ENCODE measurements at regions not wholly inside any gene's neighbourhood (a gene's known extent, or its start where the extent isn't known, plus 50 kb on each side); places are given as distances from the start of the nearest gene placed in this dataset.
"Not testable (repeated sequence)": the region's sequence is repeated elsewhere in the genome, so short reads cannot be mapped to it uniquely, and the experiment has no call there.

DNA sequence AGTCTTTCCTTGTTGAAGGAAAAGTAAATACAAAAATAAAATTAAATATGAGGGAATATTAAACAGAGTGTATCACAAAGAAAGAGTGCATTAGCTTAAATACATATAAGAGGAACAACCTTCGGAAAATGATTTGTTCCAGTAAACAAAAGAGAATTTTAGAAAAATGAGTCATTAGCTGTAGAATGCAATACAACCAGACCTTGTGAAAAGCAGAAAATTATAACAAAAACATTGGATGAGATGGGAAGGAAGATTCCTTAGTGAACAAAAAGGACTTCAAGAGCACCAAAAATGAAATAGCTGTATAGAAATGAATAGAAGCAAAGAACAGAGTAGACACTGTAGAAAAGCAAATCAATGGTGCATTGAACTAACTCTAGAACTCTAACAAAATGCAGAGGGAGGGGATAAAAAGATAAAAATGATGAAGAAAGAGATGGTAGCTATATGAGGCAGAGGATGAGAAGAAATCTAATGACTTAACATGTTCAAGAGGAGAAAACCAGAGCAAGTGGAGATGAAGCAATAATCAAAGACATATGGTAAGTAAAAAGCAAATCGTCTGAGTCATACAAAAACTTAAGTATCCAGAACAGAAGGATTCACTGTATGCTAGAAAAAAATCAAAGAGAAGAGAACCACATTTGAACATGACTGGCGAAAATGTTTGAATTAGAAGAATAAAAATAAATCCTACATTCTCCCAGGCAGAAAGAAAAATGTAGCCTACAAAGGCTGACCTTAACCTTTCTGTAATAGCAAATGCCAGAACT is 190.5 kb downstream of the TMEM26 start:
- DNase-seq: no peak

DNA sequence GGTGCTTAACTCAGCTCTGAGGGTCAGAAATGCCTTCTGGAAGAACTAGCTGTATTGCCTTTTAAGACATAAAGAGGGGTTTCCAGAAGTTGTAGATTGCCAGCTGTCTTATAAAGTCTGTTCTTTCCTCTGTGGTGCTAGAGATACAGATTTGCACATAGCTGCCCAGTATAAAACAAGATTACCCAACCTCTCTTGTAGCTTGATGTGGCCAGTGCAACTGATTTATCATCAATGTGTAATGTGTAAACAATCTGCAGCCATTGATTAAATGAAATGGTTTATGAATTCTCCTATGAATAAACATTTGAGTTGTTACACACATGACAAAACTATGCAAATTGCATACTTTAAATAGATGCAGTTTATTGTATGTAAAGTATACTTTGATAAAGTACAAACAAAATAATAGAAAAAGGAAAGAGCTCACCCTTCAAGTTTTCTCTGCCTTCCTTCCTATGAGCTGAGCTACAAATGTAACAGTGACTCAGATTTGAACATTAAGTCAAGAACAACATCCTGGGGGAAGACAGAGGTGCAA is 195.2 kb downstream of the TMEM26 start:
- no peak for DNase-seq

DNA sequence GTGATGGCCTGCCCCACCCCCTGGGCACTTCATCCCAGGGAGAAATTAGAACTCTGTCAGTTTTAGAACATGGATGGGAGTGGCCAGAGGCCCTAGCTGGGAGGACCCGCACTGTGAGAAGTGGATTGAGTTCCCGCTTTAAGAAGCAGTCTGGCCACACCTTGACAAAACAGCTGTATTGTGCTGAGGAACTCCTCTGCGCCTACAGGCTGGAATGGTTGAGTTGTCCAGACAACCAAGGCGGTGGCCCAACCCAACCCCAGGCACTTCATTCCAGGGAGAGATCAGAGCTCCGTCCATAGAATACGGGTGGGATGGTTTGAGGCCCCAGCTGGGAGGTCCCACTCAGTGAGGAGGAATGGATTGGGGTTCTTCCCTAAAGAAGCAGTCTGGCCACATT is 196.0 kb downstream of the TMEM26 start:
- no peak for DNase-seq

DNA sequence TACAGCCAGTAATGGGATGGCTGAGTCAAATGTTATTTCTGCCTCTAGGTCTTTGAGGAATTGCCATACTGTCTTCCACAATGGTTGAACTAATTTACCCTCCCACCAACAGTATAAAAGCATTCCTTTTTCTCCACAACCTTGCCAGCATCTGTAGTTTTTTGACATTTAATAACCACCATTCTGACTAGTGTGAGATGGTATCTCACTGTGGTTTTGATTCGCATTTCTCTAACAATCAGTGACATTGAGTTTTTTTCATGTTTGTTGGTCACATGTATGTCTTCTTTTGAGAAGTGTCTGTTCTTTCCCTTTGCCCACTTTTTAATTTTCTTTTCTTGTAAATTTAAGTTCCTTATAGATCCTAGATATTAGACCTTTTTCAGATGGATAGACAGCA is 200.9 kb downstream of the TMEM26 start:
- DNase-seq: not testable (repeated sequence)

DNA sequence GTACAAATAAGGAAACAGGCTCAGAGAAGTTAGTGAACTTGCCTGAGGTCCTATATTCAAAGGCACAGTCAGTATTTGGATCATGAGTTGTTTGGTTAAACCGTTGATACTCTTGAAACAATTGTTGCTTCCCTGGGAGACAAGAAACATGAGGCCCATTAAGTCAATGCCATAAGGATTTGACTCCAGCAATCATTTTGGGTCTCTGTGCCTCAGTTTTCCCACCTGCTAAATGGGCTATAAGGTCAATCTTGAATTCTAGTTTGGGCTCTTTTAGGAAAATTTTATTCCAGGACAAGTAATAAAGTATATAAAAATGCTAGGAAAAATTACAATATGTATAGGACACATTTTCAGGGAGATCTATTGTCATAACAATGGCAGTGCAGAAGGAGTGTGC is 202.1 kb downstream of the TMEM26 start:
- DNase-seq: no peak

DNA sequence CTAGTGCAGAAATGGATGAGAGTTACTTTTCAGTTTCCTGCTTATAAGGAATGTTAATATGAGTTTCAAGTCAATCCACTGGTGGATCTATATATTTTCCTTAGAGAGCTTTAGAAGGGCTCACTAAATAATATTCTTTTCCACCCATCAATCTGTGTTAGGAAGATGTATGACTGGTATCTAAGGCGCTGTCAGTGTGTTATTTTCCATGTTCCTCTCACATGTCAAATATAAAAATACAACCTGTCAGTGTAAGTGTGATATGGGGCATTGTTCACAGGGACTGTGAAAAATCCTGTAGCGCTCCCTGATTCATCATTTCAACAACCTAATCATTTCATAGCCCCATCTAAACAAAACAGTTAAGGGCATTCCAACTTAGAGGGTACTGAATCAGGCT is 203.1 kb downstream of the TMEM26 start:
- DNase-seq: no peak

DNA sequence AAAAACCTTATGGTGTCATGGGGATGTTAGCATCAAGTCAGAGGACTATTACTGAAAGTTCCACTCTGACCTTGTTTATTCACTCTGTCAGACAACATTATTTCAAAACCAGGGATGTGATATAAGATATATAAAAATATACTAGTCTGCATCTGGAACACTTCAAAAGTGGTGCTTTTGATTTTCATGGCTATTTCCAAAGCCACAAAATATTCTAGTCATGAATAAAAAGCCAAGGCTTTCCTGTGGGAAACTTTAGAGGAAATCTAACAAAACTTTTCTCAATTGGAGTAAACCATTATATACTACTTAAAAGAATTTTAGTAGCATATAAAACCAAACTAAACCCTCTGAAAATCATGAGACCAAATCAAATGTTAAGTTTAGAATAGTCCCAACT is 205.2 kb downstream of the TMEM26 start:
- no peak for DNase-seq

DNA sequence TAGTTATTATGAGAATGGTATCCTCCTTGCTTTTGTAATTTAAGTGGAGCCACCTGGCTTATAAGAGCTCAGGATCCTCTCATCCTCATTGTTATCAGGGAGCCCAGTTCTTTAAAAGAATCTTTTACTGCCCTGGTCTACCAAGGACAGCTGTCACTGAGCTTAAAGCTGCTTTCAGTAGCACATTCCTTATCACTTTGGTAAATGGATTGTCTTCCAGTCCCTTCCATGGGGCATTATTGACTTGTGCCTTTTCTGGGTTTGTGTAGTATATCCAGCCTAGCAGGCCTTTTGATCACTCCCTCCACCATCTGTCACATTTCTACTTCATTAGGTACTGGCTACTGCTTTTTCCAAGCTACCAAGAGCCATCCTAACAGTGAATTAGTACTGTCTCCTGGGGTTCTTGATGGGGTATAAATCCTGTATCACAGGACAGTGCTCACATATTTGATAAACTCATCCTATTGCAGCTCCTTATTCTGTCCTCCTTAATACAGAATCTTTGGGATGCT is 208.9 kb downstream of the TMEM26 start:
- no peak for DNase-seq

DNA sequence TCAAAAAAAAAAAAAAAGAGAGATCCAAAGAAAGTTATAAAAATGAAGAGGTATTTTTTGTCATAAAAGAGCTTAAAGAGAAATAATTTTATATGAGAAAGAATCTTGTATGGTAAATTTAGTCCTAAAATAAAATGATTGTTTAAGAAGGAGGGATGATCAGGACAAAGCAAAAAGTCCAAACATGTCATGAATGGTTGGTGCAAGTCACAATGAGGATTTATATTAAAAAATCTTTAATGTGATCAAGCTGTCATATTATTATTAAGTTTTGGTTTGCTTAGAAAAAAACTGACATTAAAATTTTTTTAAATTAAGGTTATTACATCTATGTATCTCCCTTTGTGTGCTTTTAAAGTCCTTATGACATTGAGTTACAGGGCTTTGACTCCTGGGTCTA is 220.4 kb downstream of the TMEM26 start:
- no peak for DNase-seq

DNA sequence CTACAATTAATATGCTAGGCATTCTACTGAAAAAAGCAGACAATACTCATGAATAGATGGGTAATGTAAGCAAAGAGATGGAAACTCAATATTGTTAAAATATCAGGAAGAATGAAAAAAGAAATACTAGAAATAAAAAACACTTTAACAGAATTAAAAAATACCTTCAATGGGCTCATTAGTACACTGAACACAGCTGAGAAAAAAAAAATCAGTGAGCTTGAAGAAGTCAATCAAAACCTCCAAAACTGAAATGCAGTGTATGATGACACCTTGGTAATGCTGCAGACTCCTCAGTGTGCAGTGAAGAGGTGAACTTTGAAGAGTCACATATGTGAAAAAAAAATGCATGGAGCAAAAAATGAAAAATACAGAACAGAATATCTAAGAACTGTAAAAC is 227.2 kb downstream of the TMEM26 start:
- no peak for DNase-seq

DNA sequence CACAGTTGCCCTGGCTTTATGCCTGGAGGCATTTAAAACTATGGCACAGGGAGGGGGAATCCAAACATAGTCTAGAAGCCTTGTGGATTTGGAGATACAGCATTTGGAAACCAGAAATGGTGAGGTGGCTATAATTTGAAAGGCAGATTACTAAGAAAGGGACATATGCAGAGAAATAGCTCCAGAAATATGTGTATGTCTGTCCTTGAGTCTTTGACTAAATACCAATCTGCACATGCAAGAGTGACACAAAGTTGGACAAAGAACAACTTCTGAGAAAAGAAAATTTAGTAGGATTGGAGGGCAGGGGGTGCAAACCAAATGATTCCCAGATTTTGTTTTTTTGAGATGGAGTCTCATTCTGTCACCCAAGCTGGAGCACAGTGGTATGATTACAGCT is 229.6 kb downstream of the TMEM26 start:
- DNase-seq: no peak

DNA sequence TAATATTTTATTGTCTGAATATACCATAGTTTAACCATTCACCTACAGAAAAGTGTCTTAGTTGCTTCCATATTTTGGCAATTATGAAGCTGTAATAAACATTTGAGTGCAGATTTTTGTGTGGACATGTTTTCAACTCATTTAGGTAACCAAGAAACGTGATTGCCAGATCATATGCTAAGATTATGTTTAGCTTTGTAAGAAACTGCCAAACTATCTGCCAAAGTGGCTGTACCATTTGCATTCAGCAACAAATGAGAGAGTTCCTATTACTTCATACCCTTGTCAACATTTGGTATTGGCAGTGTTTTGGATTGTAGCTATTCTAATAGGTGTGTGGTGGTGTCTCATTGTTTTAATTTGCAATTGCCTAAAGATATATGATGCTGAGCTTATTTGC is 233.5 kb downstream of the TMEM26 start:
- DNase-seq: no peak

DNA sequence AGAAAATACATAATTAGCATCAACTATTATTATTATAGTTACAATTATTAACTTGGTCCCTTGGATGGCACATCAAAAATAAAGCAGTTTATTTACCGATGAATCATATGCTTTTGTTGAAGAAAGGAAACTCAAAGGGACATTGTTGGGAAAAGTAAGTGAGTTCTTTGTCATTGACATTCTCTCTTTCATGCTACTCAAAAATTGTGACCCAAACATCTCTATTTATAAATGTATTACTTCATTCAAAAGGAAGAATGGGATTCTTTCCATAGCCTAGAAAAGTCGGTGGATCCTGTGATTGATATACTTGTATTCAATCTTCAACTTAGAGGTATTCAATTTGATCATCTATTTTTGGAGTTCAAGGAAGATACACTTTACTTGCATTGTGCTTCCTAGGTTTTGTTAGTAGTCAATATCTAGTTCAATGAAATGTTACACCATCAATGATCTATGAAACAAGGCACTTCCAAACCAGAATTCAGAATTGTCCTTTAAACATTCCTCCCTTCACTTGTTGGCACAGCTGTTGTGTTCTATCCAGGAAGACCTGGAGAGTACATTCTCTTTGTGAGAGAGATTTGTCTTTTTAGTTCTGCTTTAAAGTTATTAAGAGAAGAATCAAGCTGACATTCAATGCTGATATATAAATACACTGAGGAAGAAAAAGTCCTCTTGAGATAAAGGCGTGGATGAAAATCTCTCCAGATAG is 235.2 kb downstream of the TMEM26 start:
- DNase-seq: no peak

DNA sequence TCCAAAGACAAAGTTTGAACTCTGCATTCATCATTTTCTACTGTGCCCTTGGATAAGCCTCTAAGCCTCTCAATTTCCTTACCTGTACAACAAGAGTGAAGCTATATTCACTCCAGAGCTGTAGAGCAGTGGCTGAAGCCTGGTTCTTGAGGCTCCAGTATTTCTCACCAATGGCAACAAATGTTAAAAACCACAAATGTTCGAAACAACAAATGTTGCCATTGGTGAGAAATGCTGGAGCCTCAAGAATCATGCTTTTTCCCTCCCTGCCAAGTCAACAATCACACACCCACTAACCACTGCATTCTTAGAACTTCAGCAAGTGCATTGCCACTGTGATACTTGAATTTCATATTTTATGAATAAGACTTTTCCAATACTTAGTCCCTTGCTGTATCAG is 237.9 kb downstream of the TMEM26 start:
- no peak for DNase-seq

DNA sequence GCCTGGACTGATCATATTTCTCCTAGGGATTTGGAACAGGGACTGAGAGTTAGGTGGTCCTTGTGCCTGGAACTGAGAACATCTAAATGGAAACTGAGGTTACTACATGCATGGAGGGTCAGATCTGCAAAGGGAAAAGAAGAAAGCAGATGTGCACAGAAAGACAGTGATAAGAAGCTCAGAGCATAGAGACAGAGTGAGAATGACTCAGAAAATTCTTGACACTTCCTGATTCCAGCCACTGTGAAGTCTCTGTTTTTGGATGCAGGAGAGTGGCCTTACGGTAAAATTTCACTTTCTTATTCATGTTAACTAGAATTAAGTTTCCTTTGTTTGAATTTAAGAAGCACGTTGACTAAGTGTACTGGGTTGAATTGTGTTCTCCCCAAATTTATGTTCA is 241.7 kb downstream of the TMEM26 start:
- DNase-seq: no peak

DNA sequence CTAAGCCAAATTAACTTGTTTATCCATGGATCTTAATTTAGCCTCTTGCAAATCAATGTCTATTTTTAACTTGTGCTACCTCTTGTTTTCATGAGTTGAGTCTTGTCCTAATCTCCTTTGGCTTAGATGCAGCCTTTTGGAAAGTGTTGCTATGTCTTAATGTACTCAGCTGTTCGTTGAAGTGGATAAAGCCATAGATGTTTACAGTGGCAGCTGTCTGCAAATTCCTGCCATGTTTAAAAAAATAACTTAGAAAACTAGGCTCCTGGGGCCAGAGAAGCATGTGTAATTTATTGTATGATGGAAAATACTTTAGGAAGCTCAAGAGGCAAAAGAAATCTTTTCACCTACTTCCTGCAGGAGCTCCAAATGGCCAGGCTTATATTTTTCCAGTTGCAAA is 253.1 kb upstream of the RHOBTB1 start:
- DNase-seq: no peak

DNA sequence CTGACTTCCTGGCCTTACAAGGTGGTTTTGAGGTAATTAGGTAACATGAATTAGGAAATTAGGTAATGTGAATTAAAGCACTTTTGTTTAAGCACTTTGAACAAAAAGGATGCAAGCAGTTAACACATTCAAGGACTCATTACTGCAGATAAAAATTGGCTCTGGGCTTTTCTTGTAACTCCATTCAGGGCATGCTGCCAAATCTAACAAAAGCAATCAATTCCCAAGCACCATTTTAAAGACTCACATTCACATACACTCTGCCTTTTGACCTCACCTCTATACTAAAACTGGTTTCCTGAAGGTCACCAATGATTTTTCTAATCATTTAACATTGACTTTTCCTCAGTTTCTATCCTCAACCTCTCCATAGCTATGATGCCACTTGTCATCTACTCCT is 251.2 kb upstream of the RHOBTB1 start:
- no peak for DNase-seq

DNA sequence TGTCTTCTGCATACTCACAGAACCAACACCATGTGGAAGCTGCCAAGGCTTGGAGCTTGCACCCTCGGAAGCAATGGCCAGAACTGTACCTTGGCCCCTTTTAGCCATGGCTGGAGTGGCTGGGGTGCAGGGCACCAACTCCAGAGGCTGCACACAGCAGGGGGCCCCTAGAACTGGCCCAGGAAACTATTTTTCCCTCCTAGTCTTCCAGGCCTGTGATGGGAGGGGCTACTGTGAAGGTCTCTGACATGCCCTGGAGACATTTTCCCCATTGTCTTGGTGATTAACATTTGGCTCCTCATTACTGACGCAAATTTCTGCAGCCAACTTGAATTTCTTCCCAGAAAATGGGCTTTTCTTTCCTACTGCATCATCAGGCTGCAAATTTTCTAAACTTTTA is 248.6 kb upstream of the RHOBTB1 start:
- DNase-seq: not testable (repeated sequence)

DNA sequence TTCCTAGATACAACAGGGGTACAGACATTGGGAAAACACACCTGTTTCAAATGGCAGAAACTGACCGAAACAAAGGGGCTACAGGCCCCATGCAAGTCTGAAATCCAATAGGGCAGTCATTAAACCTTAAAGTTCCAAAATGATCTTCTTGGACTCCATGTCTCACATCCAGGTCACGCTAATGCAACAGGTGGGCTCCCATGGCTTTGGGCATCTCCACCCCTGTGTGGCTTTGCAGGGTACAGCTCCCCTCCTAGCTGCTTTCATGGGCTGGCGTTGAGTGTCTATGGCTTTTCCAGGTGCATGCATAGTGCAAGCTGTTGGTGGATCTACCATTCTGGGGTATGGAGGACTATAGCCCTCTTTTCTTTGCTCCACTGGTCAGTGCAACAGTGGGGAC is 248.1 kb upstream of the RHOBTB1 start:
- DNase-seq: no peak

DNA sequence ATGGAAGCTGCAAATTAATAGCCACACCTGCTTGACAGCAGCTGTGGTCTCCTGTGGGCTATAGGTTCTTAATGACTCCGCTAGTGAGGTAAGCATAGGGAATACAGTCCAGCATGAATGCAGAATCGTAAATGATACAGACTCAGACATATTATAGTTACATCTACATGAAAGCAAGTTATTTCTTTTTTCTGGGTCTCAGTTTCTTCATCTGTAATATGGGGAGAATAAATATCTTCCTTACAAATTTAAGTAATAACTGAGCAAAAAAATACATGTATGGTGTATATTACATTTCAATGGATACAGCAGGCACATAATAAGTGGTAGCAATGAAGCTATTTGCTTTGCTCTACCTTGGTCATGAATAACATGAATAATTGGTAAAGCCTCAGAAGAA is 245.9 kb upstream of the RHOBTB1 start:
- no peak for DNase-seq

DNA sequence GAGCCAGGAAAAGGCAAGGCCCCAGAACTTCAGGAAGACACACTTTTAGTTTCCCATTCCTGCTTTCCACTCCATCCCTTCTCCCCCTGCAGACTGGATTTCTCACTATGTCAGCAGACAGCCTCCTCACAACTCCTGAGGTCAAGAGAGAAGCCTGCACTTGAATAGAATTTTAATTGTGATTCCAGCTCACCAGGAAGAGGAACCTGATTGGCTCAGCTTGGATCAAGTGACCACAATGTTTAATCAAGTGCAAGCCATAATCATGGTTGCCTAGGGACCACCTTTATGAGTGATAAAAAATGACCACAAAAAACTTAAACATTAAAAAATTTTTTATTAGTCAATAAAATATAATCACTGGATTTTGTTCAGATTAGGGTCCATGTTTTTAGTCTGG is 244.7 kb upstream of the RHOBTB1 start:
- DNase-seq: no peak

DNA sequence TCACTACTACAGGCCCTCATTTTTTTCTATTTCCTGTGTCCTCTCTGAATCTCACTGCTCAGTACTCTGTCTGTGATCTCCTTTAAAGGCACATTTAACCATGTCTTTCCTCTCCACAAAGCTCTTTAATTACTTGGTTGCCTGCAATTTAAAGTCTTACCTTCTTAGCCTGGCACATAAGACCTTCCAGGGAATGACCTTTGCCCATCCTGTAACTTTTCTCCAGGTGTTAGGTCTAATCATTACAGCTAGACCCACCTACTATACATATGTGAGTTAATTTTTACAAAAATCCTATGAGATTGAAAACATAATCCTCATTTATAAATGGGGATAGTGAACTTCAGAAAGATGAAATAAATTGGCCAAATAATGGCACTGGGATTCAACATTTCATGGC is 244.1 kb upstream of the RHOBTB1 start:
- no peak for DNase-seq

DNA sequence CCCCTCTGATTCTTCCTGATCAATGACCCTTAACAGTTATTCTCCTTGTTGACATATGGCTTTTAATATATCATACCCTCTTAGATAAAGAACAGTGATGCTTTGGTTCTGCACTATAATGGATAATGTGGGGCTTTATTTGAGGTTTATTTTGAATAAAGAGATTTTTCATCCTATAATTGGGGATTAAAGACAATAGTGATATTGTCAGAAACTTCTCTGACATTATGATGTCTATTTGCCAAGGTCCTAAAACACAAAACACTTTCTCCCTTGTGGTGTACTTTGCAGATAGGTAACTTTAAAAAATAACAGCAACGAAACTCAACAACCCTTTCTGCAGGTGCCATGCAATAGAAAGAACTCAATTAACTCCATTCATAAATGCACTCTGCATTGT is 243.6 kb upstream of the RHOBTB1 start:
- no peak for DNase-seq

DNA sequence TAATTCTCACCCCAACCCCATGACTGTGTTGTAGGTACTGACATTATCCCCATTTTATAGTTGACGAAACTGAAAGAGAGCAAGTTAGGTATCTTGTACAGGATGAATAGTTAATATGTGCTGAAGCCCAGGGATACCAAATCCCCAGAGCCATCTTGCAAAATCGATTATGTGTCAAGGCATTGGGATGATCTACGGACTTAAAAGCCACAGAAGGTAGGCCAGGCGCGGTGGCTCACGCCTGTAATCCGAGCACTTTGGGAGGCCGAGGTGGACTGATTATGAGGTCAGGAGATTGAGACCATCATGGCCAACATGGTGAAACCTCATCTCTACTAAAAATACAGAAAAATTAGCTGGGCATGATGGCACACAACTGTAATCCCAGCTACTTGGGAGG is 242.4 kb upstream of the RHOBTB1 start:
- DNase-seq: no peak

Data from NCI-H526 treated with DMSO at 0.1 percent for 48 hours (cell line).